Hepatocyte (in vitro differentiated cells): ENCODE measurements at regions not wholly inside any gene's neighbourhood (a gene's known extent, or its start where the extent isn't known, plus 50 kb on each side); places are given as distances from the start of the nearest gene placed in this dataset.

Source experiments
- DNase-seq: peaks from one replicate; pipeline ENCODE4 v3.0.0-alpha.2; 2016; ENCODE audit warnings: low spot score
- H2AFZ ChIP-seq: fragments of 200-600 bp; sonication (generic); 2 replicates; pipeline ENCODE4 v1.6.0; 2016; ENCODE audit warnings: antibody characterized with exemption, mild to moderate bottlenecking
- H3K27ac ChIP-seq: fragments of 200-600 bp; sonication (generic); 2 replicates; pipeline ENCODE4 v1.5.1; 2016; ENCODE audit warnings: mild to moderate bottlenecking
- H3K27me3 ChIP-seq: fragments of 200-600 bp; sonication (generic); 2 replicates; pipeline ENCODE4 v1.6.1; 2016
- H3K36me3 ChIP-seq: fragments of 200-600 bp; sonication (generic); replicated peaks from 2 replicates; pipeline ENCODE4 v1.5.1; 2016; ENCODE audit warnings: low read depth; ENCODE audit not compliant: insufficient read depth
- H3K4me1 ChIP-seq: fragments of 200-600 bp; sonication (generic); 2 replicates; pipeline ENCODE4 v1.5.1; 2016; ENCODE audit warnings: mild to moderate bottlenecking, moderate library complexity; ENCODE audit not compliant: insufficient read depth
- H3K4me2 ChIP-seq: fragments of 200-600 bp; sonication (generic); 2 replicates; pipeline ENCODE4 v1.6.0; 2016
- H3K4me3 ChIP-seq: fragments of 200-600 bp; sonication (generic); 2 replicates; pipeline ENCODE4 v1.5.1; 2016; ENCODE audit warnings: mild to moderate bottlenecking
- H3K79me2 ChIP-seq: fragments of 200-600 bp; sonication (generic); 2 replicates; pipeline ENCODE4 v1.6.0; 2017; ENCODE audit warnings: mild to moderate bottlenecking
- H3K9me2 ChIP-seq: fragments of 200-600 bp; sonication (generic); replicated peaks from 2 replicates; pipeline ENCODE4 v1.6.0; 2017; ENCODE audit warnings: mild to moderate bottlenecking; ENCODE audit not compliant: insufficient read depth
- H3K9me3 ChIP-seq: fragments of 200-600 bp; sonication (generic); 2 replicates; pipeline ENCODE4 v1.5.1; 2016; ENCODE audit warnings: low read depth, mild to moderate bottlenecking
- H4K20me1 ChIP-seq: fragments of 200-600 bp; sonication (generic); 2 replicates; pipeline ENCODE4 v1.6.0; 2016; ENCODE audit warnings: mild to moderate bottlenecking; ENCODE audit not compliant: insufficient read depth, poor library complexity, severe bottlenecking
- EZH2 ChIP-seq: fragments of 200-600 bp; sonication (generic); IDR thresholded peaks from 2 replicates; pipeline ENCODE4 v1.6.1; 2016; ENCODE audit warnings: antibody characterized with exemption, mild to moderate bottlenecking, borderline replicate concordance
- EZH2phosphoT487 ChIP-seq: fragments of 200-600 bp; sonication (generic); IDR thresholded peaks from one replicate; pipeline ENCODE4 v1.6.1; 2018; ENCODE audit warnings: antibody characterized with exemption, mild to moderate bottlenecking, low read depth, moderate library complexity; ENCODE audit not compliant: unreplicated experiment, severe bottlenecking
- WGBS: methylation state at CpG from one replicate; pipeline ENCODE4 v1.1.6; 2016; ENCODE audit warnings: low lambda C conversion rate; ENCODE audit errors: missing lambda C conversion rate; 5-methylcytosine and 5-hydroxymethylcytosine counted together
- TF ChIP-seq, protein P1 (sequence below): fragments of 200-600 bp; sonication (generic); IDR thresholded peaks from 2 replicates; pipeline ENCODE4 v1.5.1; 2016; ENCODE audit warnings: antibody characterized with exemption, mild to moderate bottlenecking; ENCODE audit not compliant: poor library complexity

DNA sequence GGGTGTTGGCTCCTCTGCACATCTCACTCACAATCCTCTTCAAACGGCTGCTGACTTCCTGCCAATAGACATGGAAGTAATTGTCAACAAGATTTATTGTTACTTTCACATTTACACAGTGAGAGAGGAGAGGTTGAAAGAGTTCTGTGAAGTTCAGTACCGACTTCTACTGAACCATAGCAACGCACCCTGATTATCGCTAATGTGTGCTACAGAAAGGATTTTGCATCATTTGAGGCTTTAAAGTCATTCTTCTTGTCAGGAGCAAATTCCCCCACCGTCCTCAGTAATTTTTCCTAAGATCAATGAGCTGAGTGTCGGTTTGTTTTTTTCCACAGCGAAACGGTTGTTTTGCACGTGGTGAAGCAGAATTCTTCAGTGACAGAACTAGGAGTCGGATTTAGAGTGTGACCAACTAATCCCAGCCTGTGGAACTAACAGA, 361.0 kb downstream of the ADGRL2 start:
- Histone ChIP-seq H4K20me1 (no peaks in the 10 kb centered on the region), H3K9me2 (no peaks in the 10 kb centered on the region), H3K4me2 (peak overlapping the region; percentile 63), H3K9me3 (no peaks in the 10 kb centered on the region), H2AFZ (no peak overlapping the region), H3K4me3 (no peak overlapping the region), H3K36me3 (no peaks in the 10 kb centered on the region), H3K79me2 (no peaks in the 10 kb centered on the region), H3K27ac (no peak overlapping the region), H3K4me1 (peaks cover 21% of the 10 kb centered on the region), H3K27me3 (no peaks in the 10 kb centered on the region)
- DNase-seq, result peak; percentile 8
- WGBS, result 35% methylated on average over 10 of the region's 10 CpGs
- TF ChIP-seq EZH2, result no peak
- TF ChIP-seq, protein P1, sequence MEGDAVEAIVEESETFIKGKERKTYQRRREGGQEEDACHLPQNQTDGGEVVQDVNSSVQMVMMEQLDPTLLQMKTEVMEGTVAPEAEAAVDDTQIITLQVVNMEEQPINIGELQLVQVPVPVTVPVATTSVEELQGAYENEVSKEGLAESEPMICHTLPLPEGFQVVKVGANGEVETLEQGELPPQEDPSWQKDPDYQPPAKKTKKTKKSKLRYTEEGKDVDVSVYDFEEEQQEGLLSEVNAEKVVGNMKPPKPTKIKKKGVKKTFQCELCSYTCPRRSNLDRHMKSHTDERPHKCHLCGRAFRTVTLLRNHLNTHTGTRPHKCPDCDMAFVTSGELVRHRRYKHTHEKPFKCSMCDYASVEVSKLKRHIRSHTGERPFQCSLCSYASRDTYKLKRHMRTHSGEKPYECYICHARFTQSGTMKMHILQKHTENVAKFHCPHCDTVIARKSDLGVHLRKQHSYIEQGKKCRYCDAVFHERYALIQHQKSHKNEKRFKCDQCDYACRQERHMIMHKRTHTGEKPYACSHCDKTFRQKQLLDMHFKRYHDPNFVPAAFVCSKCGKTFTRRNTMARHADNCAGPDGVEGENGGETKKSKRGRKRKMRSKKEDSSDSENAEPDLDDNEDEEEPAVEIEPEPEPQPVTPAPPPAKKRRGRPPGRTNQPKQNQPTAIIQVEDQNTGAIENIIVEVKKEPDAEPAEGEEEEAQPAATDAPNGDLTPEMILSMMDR, result no peak
- no peak for TF ChIP-seq EZH2phosphoT487

DNA sequence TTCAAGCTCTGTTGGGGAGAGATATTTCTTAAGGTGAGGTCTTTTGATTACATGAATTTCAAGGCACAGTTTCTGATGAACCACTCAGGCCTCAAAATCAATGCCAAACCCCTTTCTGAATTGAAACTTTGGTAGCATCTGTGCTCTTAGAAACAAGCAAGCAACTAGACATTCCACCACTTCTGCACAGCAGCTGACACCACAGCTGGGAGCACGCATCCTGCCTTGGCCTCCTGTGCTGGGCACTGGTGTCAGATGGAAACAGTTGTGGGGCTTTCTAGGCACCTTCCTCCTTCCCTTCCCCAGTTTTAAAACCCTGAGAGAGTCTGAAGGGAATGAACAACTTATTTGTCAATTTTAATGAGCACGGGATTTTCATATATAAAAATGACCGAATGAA, 360.2 kb downstream of the ADGRL2 start:
- no peak overlapping the region for H3K4me2 ChIP-seq
- H3K4me1 ChIP-seq, result peaks cover 21% of the 10 kb centered on the region
- TF ChIP-seq EZH2 (no peak), EZH2phosphoT487 (no peak)
- TF ChIP-seq, protein P1, result no peak
- no peak for DNase-seq
- H2AFZ ChIP-seq, result no peak overlapping the region
- 92% methylated on average over 3 of the region's 3 CpGs for WGBS
- no peaks in the 10 kb centered on the region for H3K9me3 ChIP-seq
- H3K27ac ChIP-seq, result no peak overlapping the region
- H3K4me3 ChIP-seq, result no peak overlapping the region
- H4K20me1 ChIP-seq, result no peaks in the 10 kb centered on the region
- no peaks in the 10 kb centered on the region for H3K27me3 ChIP-seq
- H3K9me2 ChIP-seq, result no peaks in the 10 kb centered on the region
- no peaks in the 10 kb centered on the region for H3K79me2 ChIP-seq
- no peaks in the 10 kb centered on the region for H3K36me3 ChIP-seq

DNA sequence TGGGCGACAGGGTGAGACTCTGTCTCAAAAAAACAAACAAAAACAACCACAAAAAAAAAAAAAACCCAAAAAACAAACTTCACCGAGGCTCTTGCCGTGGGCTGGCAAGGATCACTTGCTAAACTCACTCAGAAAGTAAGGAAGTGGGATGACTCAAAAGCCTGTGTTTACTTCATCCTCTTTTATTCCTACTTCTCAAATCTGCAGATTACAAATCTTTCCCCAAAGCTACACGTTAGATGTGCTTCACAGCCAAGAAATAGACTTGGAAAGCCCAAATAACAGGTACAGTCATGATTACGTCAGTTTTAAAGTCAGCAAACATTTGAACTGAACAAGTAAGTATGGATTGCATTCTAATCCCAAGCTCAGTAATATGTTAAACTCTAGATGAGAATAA, 359.3 kb downstream of the ADGRL2 start:
- Histone ChIP-seq H3K4me3 (no peak overlapping the region), H3K27me3 (no peaks in the 10 kb centered on the region), H3K4me2 (no peak overlapping the region), H3K9me2 (no peaks in the 10 kb centered on the region), H3K79me2 (no peaks in the 10 kb centered on the region), H2AFZ (no peak overlapping the region), H3K9me3 (no peaks in the 10 kb centered on the region), H4K20me1 (no peaks in the 10 kb centered on the region), H3K36me3 (no peaks in the 10 kb centered on the region), H3K4me1 (peaks cover 21% of the 10 kb centered on the region), H3K27ac (no peak overlapping the region)
- 72% methylated on average over 5 of the region's 5 CpGs for WGBS
- TF ChIP-seq EZH2phosphoT487 (no peak), EZH2 (no peak)
- TF ChIP-seq, protein P1, result no peak
- DNase-seq, result no peak

DNA sequence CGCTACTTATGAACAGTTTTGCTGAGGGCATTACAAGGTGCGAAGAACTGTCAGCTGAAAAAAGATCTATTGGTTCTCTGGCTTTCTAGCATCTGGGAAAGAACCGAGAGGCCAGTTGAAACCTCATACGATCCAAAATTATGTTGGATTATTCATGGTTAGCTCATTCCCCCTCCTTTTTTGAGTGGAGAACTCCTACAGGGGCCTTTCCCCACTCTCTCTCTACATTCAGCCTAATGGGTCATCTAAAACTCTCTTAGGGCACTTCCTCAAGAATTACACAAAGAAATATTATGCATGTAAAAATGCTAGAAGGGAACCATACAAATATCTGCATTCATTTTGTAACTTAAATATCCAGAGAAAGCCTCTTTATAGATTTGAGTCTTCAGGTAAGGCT, 358.2 kb downstream of the ADGRL2 start:
- Histone ChIP-seq H3K79me2 (no peaks in the 10 kb centered on the region), H3K4me3 (no peak overlapping the region), H3K9me2 (no peaks in the 10 kb centered on the region), H3K27ac (no peak overlapping the region), H3K36me3 (no peaks in the 10 kb centered on the region), H2AFZ (no peak overlapping the region), H3K9me3 (no peaks in the 10 kb centered on the region), H4K20me1 (no peaks in the 10 kb centered on the region), H3K4me1 (peaks cover 21% of the 10 kb centered on the region), H3K4me2 (no peak overlapping the region), H3K27me3 (no peaks in the 10 kb centered on the region)
- TF ChIP-seq EZH2, result no peak
- no peak for DNase-seq
- WGBS, result 95% methylated on average over 4 of the region's 4 CpGs
